Upper lobe of left lung (tissue), 4 donors: ENCODE measurements at regions not wholly inside any gene's neighbourhood (a gene's known extent, or its start where the extent isn't known, plus 50 kb on each side); places are given as distances from the start of the nearest gene placed in this dataset.

Experiments
- CTCF ChIP-seq, 6 experiments: fragments of 450-650 bp in 4 of 6; fragments of 200-600 bp in 2 of 6; sonication (generic) in 2 of 6; IDR thresholded peaks; one replicate each; pipeline ENCODE4 v1.5.1; 2016 to 2019; ENCODE audit warnings: antibody characterized with exemption in 6 of 6
- EP300 ChIP-seq, 4 donors: sonication (generic); formaldehyde crosslinking; IDR thresholded peaks; one replicate each; pipeline ENCODE4 v1.5.1; 2017; ENCODE audit warnings: antibody characterized with exemption in 4 of 4, control low read depth in 2 of 4

GRCh38 chrX:14125462-14125861 lies 95.8 kb upstream of the GEMIN8 start:
- TF ChIP-seq EP300 (IDR thresholded peaks at IDR 0.05) (no peak), CTCF (IDR thresholded peaks at IDR 0.05) (no peak)
